ENCODE measurements at regions not wholly inside any gene's neighbourhood (a gene's known extent, or its start where the extent isn't known, plus 50 kb on each side); places are given as distances from the start of the nearest gene placed in this dataset.
A peak's percentile ranks its signal among the peaks of the same experiment; 100 is the strongest.

DNA sequence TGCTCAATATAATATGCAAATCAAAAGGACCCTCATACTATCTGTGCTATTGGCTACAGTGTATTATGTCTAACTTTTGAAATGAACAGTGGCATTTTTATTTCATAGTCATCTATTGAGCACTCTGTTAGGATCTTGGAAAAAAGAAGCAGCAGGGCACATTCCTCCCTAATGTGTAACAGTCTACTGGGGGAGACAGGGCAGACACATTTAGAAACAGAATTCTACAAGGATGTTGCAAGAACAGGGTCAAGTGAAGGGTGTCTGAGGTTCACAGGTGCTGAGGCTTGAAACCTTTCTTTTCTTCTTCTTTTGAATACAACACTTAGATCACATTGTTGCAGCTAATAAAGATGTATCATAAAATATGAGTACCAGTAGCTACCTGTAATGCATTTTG, 129.7 kb upstream of the SLC4A4 start:
- Histone ChIP-seq H3K9me3 (no peaks in the 10 kb centered on the region), H3K4me1 (no peaks in the 10 kb centered on the region), H3K27ac (no peak overlapping the region), H3K4me3 (no peak overlapping the region), H3K27me3 (no peaks in the 10 kb centered on the region), H3K36me3 (no peaks in the 10 kb centered on the region)
- intact Hi-C loops (cut with DNase I; ENCODE audit: low total_unique reads) = no loop called here
- DNase-seq = no peak
- TF ChIP-seq POLR2A (IDR thresholded peaks at IDR 0.05) = no peak

DNA sequence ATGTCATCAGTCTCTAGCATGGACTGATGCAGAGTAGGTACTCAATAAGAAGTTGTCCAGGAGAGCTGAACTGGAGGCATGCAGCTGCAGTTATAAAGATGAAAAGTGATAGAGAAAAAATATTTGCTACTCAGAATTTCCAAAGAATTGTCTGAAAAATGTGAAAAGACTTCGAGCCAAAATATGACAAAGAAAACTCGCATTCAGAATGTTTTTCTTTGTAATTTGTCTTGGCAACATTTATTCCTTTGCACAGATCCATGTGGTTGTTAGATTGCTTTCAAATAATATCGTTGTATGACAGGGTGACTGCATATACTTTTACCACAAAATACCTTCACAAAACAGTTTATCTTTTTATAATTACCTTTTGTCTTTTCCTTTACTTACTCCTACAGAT, 128.0 kb upstream of the SLC4A4 start:
- DNase-seq = no peak
- no peaks in the 10 kb centered on the region for H3K27me3 ChIP-seq
- no peak for TF ChIP-seq POLR2A (IDR thresholded peaks at IDR 0.05)
- TF ChIP-seq, protein P1, sequence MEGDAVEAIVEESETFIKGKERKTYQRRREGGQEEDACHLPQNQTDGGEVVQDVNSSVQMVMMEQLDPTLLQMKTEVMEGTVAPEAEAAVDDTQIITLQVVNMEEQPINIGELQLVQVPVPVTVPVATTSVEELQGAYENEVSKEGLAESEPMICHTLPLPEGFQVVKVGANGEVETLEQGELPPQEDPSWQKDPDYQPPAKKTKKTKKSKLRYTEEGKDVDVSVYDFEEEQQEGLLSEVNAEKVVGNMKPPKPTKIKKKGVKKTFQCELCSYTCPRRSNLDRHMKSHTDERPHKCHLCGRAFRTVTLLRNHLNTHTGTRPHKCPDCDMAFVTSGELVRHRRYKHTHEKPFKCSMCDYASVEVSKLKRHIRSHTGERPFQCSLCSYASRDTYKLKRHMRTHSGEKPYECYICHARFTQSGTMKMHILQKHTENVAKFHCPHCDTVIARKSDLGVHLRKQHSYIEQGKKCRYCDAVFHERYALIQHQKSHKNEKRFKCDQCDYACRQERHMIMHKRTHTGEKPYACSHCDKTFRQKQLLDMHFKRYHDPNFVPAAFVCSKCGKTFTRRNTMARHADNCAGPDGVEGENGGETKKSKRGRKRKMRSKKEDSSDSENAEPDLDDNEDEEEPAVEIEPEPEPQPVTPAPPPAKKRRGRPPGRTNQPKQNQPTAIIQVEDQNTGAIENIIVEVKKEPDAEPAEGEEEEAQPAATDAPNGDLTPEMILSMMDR (IDR thresholded peaks at IDR 0.05) = no peak
- H3K36me3 ChIP-seq = no peaks in the 10 kb centered on the region
- no peak overlapping the region for H3K4me3 ChIP-seq
- H3K27ac ChIP-seq = no peak overlapping the region
- no peaks in the 10 kb centered on the region for H3K4me1 ChIP-seq
- intact Hi-C loops (cut with DNase I; ENCODE audit: low total_unique reads) = no loop called here
- no peaks in the 10 kb centered on the region for H3K9me3 ChIP-seq

DNA sequence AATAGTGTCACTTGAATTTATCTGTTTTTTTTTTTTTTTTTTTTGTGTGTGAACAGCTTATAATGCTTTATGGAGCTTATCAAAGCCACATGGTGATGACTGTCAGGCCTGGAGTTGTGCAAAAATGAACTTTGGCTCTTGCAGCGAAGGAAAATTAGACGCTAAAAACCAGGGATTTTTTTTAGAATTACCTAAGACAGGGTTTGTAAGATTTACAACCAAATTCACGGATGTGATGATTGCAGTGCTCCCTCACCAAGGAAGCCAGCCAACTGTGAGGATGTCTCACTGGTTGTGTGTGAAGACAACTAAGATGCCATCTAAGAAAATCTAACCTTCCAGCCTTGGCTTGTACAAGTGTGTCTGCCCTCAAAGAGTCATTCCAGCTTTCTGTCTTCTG, 127.1 kb upstream of the SLC4A4 start:
- H3K36me3 ChIP-seq = no peaks in the 10 kb centered on the region
- no peaks in the 10 kb centered on the region for H3K9me3 ChIP-seq
- H3K4me3 ChIP-seq = no peak overlapping the region
- intact Hi-C loops (cut with DNase I; ENCODE audit: low total_unique reads) = no loop called here
- peak overlapping the region in 1 of 2 donors; percentile 30 for H3K27ac ChIP-seq
- no peaks in the 10 kb centered on the region for H3K4me1 ChIP-seq
- TF ChIP-seq, protein P1 (IDR thresholded peaks at IDR 0.05) = no peak
- no peak for TF ChIP-seq POLR2A (IDR thresholded peaks at IDR 0.05)
- H3K27me3 ChIP-seq = no peaks in the 10 kb centered on the region
- DNase-seq = peak; percentile 27 to 29

DNA sequence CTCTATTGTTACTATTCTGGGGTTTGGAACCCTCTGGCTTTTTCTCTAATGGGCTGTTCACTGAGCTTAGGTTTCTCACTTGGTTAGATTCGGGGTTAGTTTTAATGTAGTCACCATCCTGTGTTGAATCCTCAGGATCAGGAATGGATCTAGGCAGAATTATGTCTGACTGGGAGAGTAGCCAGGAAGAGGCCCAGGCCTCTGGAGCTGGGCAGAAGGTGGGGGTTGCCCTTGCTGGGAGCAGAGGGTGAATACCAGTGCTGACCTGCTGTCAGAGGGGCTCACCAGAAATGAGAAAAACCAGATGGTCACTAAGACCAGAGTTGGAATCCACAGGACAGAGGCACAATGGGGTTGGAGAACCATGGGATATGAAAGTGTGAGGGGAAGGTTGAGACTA, 126.6 kb upstream of the SLC4A4 start:
- H3K4me1 ChIP-seq = no peaks in the 10 kb centered on the region
- no peaks in the 10 kb centered on the region for H3K27me3 ChIP-seq
- no peaks in the 10 kb centered on the region for H3K9me3 ChIP-seq
- DNase-seq = no peak
- TF ChIP-seq, protein P1 (IDR thresholded peaks at IDR 0.05) = no peak
- TF ChIP-seq POLR2A (IDR thresholded peaks at IDR 0.05) = no peak
- no peaks in the 10 kb centered on the region for H3K36me3 ChIP-seq
- no peak overlapping the region for H3K4me3 ChIP-seq
- intact Hi-C loops (cut with DNase I; ENCODE audit: low total_unique reads) = no loop called here
- H3K27ac ChIP-seq = peak overlapping the region in 1 of 2 donors; percentile 30

DNA sequence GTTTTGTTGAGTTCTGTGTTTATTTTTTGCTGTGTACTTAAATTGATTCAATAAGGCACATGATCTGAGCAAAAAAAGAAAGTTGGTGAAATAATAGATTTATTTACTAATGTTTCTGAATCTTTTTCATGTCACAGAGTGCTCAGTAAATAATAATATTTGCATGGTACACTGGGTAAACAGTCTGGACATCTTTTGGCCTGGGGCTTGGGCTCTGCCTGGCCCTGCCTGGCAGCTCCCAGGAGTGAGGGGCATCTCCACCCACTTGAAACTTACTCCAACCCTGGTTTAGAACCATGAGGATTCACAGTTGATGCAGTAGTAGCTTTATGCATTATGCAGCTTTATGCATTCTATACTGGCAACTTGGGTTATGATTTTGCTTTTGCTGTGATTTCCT, 124.2 kb upstream of the SLC4A4 start:
- Histone ChIP-seq H3K36me3 (no peaks in the 10 kb centered on the region), H3K4me3 (no peak overlapping the region), H3K27ac (no peak overlapping the region), H3K4me1 (no peaks in the 10 kb centered on the region), H3K27me3 (no peaks in the 10 kb centered on the region), H3K9me3 (no peaks in the 10 kb centered on the region)
- TF ChIP-seq, protein P1 (IDR thresholded peaks at IDR 0.05) = no peak
- TF ChIP-seq POLR2A (IDR thresholded peaks at IDR 0.05) = no peak
- intact Hi-C loops (cut with DNase I; ENCODE audit: low total_unique reads) = no loop called here
- no peak for DNase-seq

DNA sequence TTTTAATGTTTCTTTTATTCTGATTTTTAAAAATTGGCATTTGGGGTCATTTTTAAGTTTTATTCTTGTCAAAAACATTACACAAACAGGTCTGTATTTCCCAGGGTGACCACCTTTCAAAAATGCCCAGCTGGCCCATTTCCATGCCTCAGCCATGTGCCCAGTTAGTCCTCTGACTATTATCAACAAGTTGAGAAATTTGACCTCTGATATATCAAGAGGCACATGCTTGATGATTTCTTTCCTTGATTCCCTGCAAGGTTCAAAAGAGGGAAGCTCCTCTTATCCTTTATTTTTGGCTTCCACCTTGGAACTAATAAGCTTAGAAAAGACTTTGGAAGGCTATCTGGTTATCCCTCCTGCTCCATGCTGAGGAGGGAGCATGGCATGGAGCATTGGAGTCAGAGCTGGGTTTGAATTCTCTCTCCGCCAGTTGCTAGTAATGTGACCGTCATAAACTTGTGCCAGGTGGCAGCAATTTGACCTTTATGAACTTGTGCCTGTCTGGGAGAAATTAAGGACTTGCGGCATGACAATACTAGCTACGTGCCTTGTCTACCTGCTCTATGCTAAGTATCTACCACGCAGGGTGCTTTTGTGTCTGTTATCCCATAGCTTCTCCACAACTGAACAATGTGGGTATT, 122.4 kb upstream of the SLC4A4 start:
- Histone ChIP-seq H3K36me3 (no peaks in the 10 kb centered on the region), H3K27ac (no peak overlapping the region), H3K4me3 (no peak overlapping the region), H3K27me3 (no peaks in the 10 kb centered on the region), H3K4me1 (no peaks in the 10 kb centered on the region), H3K9me3 (no peaks in the 10 kb centered on the region)
- no peak for TF ChIP-seq POLR2A (IDR thresholded peaks at IDR 0.05)
- TF ChIP-seq, protein P1 (IDR thresholded peaks at IDR 0.05) = no peak
- no peak for DNase-seq
- intact Hi-C loops (cut with DNase I; ENCODE audit: low total_unique reads) = no loop called here
